Breast epithelium (tissue), 4 donors: ENCODE measurements at regions not wholly inside any gene's neighbourhood (a gene's known extent, or its start where the extent isn't known, plus 50 kb on each side); places are given as distances from the start of the nearest gene placed in this dataset.

Experiments
- DNase-seq, 2 donors: peaks; one replicate each; pipeline ENCODE4 v3.0.0-alpha.2; 2019; ENCODE audit warnings: low spot score in 2 of 2
- H3K27ac ChIP-seq, 2 donors: fragments of 200-600 bp; sonication (generic) in 1 of 2; one replicate each; pipeline ENCODE4 v1.5.1; 2016 to 2019; ENCODE audit warnings: mild to moderate bottlenecking in 1 of 2
- H3K27me3 ChIP-seq, 2 donors: fragments of 200-600 bp; sonication (generic) in 1 of 2; one replicate each; pipeline versions ENCODE4 v1.5.1 to v1.6.0; 2017 to 2019; ENCODE audit warnings: control low read depth in 1 of 2, mild to moderate bottlenecking in 1 of 2
- H3K36me3 ChIP-seq: fragments of 200-600 bp; one replicate; pipeline ENCODE4 v1.5.1; 2019
- H3K4me1 ChIP-seq, 2 donors: fragments of 200-600 bp; sonication (generic); one replicate each; pipeline ENCODE4 v1.5.1; 2016 to 2019; ENCODE audit warnings: control low read depth in 1 of 2
- H3K4me3 ChIP-seq, 3 donors: fragments of 200-600 bp; sonication (generic); 1 replicate in 2 of 3; 2 replicates in 1 of 3; pipeline ENCODE4 v1.5.1; 2016 to 2019; ENCODE audit warnings: mild to moderate bottlenecking in 3 of 3, moderate library complexity in 2 of 3
- H3K9me3 ChIP-seq, 2 donors: fragments of 200-600 bp; sonication (generic) in 1 of 2; one replicate each; pipeline ENCODE4 v1.5.1; 2016 to 2019; ENCODE audit warnings: control low read depth in 1 of 2
- POLR2A ChIP-seq: fragments of 450-650 bp; IDR thresholded peaks from one replicate; pipeline ENCODE4 v1.6.1; 2016; ENCODE audit warnings: antibody characterized with exemption, mild to moderate bottlenecking, moderate library complexity
- POLR2AphosphoS5 ChIP-seq, 3 donors: sonication (generic); formaldehyde crosslinking; IDR thresholded peaks; one replicate each; pipeline ENCODE4 v1.6.1; 2017; ENCODE audit warnings: antibody characterized with exemption in 3 of 3
- intact Hi-C: fragments of 100-400 bp; cut with DNase I; formaldehyde crosslinking; loops from one replicate; pipeline ENCODE4 v1.15.1; 2023; ENCODE audit warnings: low total_unique reads
- TF ChIP-seq, protein P1 (sequence below), 3 donors: fragments of 450-650 bp; IDR thresholded peaks; one replicate each; pipeline ENCODE4 v1.5.1; 2016 to 2017; ENCODE audit warnings: antibody characterized with exemption in 3 of 3, mild to moderate bottlenecking in 3 of 3, moderate library complexity in 3 of 3

GRCh38 chr6:145199961-145200360 is 535.4 kb downstream of the EPM2A start:
- no peak for DNase-seq
- no peaks in the 10 kb centered on the region for H3K9me3 ChIP-seq
- TF ChIP-seq POLR2A (no peak), POLR2AphosphoS5 (IDR thresholded peaks at IDR 0.05) (no peak)
- TF ChIP-seq, protein P1, sequence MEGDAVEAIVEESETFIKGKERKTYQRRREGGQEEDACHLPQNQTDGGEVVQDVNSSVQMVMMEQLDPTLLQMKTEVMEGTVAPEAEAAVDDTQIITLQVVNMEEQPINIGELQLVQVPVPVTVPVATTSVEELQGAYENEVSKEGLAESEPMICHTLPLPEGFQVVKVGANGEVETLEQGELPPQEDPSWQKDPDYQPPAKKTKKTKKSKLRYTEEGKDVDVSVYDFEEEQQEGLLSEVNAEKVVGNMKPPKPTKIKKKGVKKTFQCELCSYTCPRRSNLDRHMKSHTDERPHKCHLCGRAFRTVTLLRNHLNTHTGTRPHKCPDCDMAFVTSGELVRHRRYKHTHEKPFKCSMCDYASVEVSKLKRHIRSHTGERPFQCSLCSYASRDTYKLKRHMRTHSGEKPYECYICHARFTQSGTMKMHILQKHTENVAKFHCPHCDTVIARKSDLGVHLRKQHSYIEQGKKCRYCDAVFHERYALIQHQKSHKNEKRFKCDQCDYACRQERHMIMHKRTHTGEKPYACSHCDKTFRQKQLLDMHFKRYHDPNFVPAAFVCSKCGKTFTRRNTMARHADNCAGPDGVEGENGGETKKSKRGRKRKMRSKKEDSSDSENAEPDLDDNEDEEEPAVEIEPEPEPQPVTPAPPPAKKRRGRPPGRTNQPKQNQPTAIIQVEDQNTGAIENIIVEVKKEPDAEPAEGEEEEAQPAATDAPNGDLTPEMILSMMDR (IDR thresholded peaks at IDR 0.05) = no peak
- no peak overlapping the region for H3K27ac ChIP-seq
- H3K4me3 ChIP-seq = no peak overlapping the region
- intact Hi-C loops = no loop called here
- H3K27me3 ChIP-seq = no peaks in the 10 kb centered on the region
- H3K36me3 ChIP-seq = no peaks in the 10 kb centered on the region
- H3K4me1 ChIP-seq = no peaks in the 10 kb centered on the region

DNA sequence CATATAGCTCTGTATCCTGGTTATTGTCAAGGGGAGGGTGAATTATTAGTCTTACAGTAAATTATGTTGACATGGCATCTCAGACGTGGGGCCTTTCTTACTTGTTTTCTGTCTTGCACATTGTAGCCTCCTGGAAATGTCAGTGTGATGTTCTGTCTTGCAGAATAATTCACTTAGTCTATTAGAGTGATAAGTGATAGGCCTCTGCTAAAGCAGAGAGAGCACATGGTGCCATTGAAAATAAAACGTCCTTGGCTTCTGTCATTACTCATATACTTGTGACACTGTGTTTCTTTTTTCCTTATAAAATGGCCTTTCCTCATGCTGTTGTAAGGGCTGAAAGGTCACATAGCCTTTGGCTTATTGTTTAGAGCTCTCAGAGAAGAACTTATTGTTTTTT is 531.0 kb downstream of the EPM2A start:
- Histone ChIP-seq H3K4me3 (no peak overlapping the region), H3K27ac (no peak overlapping the region), H3K4me1 (no peaks in the 10 kb centered on the region), H3K9me3 (no peaks in the 10 kb centered on the region), H3K27me3 (no peaks in the 10 kb centered on the region), H3K36me3 (no peaks in the 10 kb centered on the region)
- intact Hi-C loops = no loop called here
- TF ChIP-seq, protein P1 (IDR thresholded peaks at IDR 0.05) = no peak
- TF ChIP-seq POLR2A = no peak
- TF ChIP-seq POLR2AphosphoS5 (IDR thresholded peaks at IDR 0.05) = no peak
- no peak for DNase-seq

- TF ChIP-seq POLR2AphosphoS5 (IDR thresholded peaks at IDR 0.05) (no peak), POLR2A (no peak)
- TF ChIP-seq, protein P1 (IDR thresholded peaks at IDR 0.05) = no peak
- Histone ChIP-seq H3K36me3 (no peaks in the 10 kb centered on the region), H3K4me1 (no peaks in the 10 kb centered on the region), H3K27me3 (no peaks in the 10 kb centered on the region), H3K4me3 (no peak overlapping the region), H3K9me3 (no peaks in the 10 kb centered on the region), H3K27ac (peak overlapping the region; percentile 51 to 54)
- intact Hi-C loops = no loop called here
- no peak for DNase-seq
Measured at GRCh38 chr6:145206247-145206907, 528.9 kb downstream of the EPM2A start.

DNA sequence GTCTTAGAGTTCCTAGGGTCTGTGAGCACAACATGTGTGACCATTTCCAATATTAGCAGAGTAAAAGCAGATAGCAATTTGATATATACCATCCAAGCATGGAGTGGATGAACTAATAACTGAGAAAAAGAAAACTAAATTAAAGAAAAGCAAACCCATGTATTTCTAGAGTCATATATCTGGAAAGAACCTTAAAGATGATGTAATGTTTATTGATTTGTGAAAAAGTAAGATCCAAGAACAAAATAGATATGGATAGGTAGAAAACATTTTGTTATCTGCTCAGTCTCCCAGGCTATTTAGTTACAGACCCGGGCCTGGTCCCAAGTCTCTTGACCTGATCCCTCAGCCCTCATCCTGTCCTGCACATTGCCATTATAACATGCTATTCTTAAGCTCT is 526.8 kb downstream of the EPM2A start:
- no peaks in the 10 kb centered on the region for H3K36me3 ChIP-seq
- DNase-seq = no peak
- H3K27me3 ChIP-seq = no peaks in the 10 kb centered on the region
- no peak overlapping the region for H3K4me3 ChIP-seq
- no peak overlapping the region for H3K27ac ChIP-seq
- H3K9me3 ChIP-seq = no peaks in the 10 kb centered on the region
- TF ChIP-seq POLR2A (no peak), POLR2AphosphoS5 (IDR thresholded peaks at IDR 0.05) (no peak)
- TF ChIP-seq, protein P1 (IDR thresholded peaks at IDR 0.05) = no peak
- intact Hi-C loops = no loop called here
- no peaks in the 10 kb centered on the region for H3K4me1 ChIP-seq

DNA sequence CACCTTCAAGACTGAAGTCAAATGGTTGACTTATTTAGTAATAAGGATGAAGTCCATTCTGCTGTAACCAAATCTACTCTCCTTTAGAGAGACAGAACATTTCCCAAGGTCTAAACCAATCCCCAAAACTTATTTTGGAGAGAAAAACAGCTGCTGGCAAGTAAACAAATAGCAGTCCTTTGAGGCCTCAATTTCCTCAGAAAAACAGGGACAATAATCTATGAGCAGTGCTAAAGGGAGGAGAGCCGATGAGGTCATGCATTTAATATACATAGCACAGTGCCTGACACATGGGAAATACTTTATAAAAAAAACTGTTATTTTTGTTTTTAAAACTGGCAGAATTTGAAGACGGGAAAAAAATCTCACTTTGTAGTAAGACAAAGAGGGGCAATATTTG is 526.0 kb downstream of the EPM2A start:
- DNase-seq = no peak

More for the DNA sequence above, 526.0 kb downstream of the EPM2A start:
- Histone ChIP-seq H3K9me3 (no peaks in the 10 kb centered on the region), H3K4me1 (no peaks in the 10 kb centered on the region), H3K27me3 (no peaks in the 10 kb centered on the region), H3K27ac (no peak overlapping the region), H3K4me3 (no peak overlapping the region), H3K36me3 (no peaks in the 10 kb centered on the region)
- TF ChIP-seq, protein P1 (IDR thresholded peaks at IDR 0.05) = no peak
- TF ChIP-seq POLR2AphosphoS5 (IDR thresholded peaks at IDR 0.05) = no peak
- no peak for TF ChIP-seq POLR2A
- intact Hi-C loops = no loop called here
